ENCODE measurements at regions not wholly inside any gene's neighbourhood (a gene's known extent, or its start where the extent isn't known, plus 50 kb on each side); places are given as distances from the start of the nearest gene placed in this dataset.

DNA sequence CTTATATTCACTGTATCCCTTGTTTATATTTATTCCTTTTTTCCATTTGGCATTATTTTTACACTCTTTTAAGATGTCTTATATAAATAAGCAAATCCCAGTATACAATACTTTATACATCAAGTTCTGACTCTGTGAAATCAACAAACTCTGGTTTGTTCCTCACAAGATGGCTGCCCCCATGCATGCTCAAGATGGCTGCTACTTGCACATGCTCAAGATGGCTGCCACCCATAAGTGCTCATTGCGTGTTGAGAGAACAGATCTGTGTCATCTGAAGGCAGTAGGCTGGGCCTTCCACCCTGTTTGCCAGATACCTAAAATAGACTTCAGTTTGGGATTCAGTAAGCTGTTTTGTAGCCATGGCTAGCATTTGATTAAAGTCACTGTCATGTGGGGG, 666.2 kb downstream of the TYW1 start:
- TF ChIP-seq ASH2L (IDR thresholded peaks at IDR 0.05; ENCODE audit: low read length) (no peak), SIN3A (conservative IDR thresholded peaks at IDR 0.05 in 1 of 2, IDR thresholded peaks at IDR 0.05 in 1 of 2; ENCODE audit: low read depth in 1 of 2, low read length in 2 of 2) (no peak), YY1 (IDR thresholded peaks at IDR 0.05; ENCODE audit: low read depth, low read length) (peak; percentile 93), RAD21 (IDR thresholded peaks at IDR 0.05 in 1 of 2, conservative IDR thresholded peaks at IDR 0.05 in 1 of 2; ENCODE audit: low read depth in 2 of 2, low read length in 2 of 2) (no peak), CREB1 (IDR thresholded peaks at IDR 0.05) (no peak), EP300 (IDR thresholded peaks at IDR 0.05; ENCODE audit: borderline replicate concordance in 1 of 2, low read depth in 2 of 2, low read length in 2 of 2) (no peak), CBX5 (IDR thresholded peaks at IDR 0.05; ENCODE audit: low read depth, low read length) (no peak), HDAC2 (IDR thresholded peaks at IDR 0.05; ENCODE audit: borderline replicate concordance in 1 of 2, low read depth in 2 of 2, low read length in 2 of 2) (no peak), GABPA (IDR thresholded peaks at IDR 0.05; ENCODE audit: borderline replicate concordance, insufficient read depth, low read length) (no peak), POLR2A (IDR thresholded peaks at IDR 0.05; ENCODE audit: control extremely low read depth in 1 of 2, low read depth in 2 of 2, low read length in 2 of 2) (no peak), TAF1 (IDR thresholded peaks at IDR 0.05; ENCODE audit: low read depth, low read length) (no peak), EGR1 (IDR thresholded peaks at IDR 0.05; ENCODE audit: borderline replicate concordance, low read depth, low read length) (no peak), JUND (IDR thresholded peaks at IDR 0.05; ENCODE audit: low read length) (no peak)
- TF ChIP-seq, protein P1, sequence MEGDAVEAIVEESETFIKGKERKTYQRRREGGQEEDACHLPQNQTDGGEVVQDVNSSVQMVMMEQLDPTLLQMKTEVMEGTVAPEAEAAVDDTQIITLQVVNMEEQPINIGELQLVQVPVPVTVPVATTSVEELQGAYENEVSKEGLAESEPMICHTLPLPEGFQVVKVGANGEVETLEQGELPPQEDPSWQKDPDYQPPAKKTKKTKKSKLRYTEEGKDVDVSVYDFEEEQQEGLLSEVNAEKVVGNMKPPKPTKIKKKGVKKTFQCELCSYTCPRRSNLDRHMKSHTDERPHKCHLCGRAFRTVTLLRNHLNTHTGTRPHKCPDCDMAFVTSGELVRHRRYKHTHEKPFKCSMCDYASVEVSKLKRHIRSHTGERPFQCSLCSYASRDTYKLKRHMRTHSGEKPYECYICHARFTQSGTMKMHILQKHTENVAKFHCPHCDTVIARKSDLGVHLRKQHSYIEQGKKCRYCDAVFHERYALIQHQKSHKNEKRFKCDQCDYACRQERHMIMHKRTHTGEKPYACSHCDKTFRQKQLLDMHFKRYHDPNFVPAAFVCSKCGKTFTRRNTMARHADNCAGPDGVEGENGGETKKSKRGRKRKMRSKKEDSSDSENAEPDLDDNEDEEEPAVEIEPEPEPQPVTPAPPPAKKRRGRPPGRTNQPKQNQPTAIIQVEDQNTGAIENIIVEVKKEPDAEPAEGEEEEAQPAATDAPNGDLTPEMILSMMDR (IDR thresholded peaks at IDR 0.05; ENCODE audit: control extremely low read depth in 1 of 3, insufficient read depth in 1 of 3, low read depth in 1 of 3, low read length in 3 of 3): no peak

Data from H1 (cell line).